ENCODE measurements at regions not wholly inside any gene's neighbourhood (a gene's known extent, or its start where the extent isn't known, plus 50 kb on each side); places are given as distances from the start of the nearest gene placed in this dataset.

DNA sequence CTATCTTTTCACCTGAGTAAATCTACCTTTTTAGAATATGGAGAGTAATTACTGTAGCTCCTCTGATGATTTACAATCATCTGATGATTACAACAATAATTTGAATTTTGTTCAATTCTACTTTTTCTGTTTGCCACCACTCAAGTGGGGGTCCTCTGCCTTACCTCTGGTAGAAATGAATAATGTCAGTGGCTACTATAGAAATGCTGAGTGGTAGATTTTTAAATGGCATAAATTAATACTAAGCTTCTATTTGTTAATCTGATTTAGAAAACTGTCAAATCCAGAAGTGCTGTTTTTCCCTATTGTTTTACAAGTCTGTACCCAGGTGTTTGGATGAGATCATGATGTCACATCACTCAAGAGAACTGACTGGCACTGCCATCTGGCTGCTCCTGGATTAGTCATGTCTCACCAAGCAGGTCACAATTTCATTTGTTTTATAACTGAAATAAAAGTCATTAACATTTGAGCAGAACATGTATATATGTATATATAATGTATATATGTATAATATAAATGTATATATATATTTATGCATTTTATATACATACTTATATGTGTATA, 494.8 kb downstream of the TBC1D4 start:
- DNase-seq (ENCODE audit: extremely low read depth in 1 of 11, low read depth in 9 of 11, low spot score in 4 of 11) = no peak

DNA sequence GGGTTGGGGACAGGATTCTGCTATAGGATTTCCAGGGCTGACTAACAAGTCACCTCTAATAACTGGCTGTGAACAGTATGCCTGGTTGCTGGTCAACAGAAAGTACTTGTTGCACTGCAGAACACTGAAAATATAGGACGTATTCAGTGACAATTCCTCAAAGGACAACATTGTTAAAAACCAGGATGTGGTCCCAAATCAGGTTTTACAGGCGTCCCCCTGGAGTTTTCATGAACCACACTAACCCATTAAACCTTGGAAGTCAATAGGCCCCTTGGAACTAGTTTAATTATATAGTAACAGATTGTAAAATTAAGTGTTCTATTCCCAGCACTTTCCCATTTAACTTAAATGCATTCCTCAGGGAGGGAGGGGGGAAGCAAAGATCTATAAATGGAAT, 495.4 kb downstream of the TBC1D4 start:
- no peak for DNase-seq (ENCODE audit: extremely low read depth in 1 of 11, low read depth in 9 of 11, low spot score in 4 of 11)

DNA sequence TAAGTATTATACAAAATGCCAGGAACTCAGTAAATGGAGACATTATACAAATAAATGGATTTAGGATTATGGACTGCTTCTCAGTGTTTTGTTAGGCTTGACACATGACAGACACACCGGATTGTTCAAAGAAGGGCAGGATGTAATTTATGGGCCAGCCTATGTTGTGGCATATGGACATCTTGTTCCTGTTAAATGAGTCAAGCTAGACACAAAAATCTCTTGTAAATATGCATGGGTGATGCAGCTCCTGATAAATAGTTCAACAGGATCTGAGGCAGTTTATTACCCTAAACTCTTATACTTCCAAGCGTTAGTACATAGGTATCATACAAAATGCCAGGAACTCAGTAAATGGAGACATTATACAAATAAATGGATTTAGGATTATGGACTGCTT, 502.3 kb downstream of the TBC1D4 start:
- no peak for DNase-seq (ENCODE audit: extremely low read depth in 1 of 11, low read depth in 9 of 11, low spot score in 4 of 11)

DNA sequence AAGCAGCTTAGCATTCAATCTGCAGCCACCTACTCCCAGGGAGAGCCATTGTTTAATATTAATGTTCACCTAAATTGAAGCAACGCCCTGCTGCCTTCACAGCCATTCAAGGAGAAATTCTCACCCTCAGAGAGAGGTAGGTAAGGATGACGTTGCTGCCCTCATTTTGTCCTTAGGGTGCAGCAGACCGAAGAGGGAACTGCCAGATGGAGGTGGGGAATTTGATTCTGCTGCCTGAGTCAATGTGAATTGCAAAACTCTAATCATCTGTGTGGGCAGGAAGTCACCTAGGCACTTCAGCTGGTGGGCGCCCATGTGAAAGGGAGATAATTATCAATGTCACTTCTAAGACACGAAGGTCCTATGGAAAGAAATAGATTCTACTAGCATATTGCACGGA, 503.4 kb downstream of the TBC1D4 start:
- DNase-seq (ENCODE audit: extremely low read depth in 1 of 11, low read depth in 9 of 11, low spot score in 4 of 11) = peak in 4 of 11 donors; percentile 8 to 26 (median 24)

DNA sequence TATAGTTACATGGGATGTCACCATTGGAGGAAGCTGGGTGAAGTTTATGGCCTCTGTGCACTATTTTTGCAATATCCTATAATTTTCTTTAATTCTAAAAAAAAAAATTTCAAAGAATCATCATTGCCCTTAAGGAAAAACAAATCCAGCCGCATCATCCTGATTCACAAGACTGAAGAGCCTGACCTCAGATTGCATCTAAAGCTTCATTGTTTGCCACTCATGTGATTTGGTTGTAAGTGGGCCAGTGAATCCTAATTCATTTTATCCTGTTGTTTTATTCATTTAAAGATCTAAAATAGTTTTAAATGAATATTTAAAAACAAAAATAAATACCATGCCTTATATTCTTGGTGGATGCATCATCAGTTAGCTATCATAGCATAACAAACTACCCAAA, 504.5 kb downstream of the TBC1D4 start:
- no peak for DNase-seq (ENCODE audit: extremely low read depth in 1 of 11, low read depth in 9 of 11, low spot score in 4 of 11)

DNA sequence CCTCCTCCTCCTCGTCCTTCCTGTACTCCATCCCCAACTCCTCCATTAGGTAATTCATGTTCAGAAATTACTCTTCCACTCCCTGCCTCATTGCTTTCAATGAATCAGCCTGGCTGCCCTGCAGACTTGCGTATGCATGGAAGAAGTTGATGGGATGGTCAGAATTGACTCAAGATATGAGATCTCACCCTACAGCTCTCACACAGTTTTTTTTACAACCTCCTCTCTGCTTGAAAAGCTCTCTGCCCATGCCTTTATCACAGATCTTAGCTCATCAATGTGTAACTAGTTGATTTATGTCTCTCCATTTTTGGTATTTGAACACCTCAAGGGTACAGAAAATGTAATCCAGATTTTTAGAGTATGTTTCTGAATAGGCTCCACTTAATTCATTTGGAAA, 506.9 kb downstream of the TBC1D4 start:
- no peak for DNase-seq (ENCODE audit: extremely low read depth in 1 of 11, low read depth in 9 of 11, low spot score in 4 of 11)

DNA sequence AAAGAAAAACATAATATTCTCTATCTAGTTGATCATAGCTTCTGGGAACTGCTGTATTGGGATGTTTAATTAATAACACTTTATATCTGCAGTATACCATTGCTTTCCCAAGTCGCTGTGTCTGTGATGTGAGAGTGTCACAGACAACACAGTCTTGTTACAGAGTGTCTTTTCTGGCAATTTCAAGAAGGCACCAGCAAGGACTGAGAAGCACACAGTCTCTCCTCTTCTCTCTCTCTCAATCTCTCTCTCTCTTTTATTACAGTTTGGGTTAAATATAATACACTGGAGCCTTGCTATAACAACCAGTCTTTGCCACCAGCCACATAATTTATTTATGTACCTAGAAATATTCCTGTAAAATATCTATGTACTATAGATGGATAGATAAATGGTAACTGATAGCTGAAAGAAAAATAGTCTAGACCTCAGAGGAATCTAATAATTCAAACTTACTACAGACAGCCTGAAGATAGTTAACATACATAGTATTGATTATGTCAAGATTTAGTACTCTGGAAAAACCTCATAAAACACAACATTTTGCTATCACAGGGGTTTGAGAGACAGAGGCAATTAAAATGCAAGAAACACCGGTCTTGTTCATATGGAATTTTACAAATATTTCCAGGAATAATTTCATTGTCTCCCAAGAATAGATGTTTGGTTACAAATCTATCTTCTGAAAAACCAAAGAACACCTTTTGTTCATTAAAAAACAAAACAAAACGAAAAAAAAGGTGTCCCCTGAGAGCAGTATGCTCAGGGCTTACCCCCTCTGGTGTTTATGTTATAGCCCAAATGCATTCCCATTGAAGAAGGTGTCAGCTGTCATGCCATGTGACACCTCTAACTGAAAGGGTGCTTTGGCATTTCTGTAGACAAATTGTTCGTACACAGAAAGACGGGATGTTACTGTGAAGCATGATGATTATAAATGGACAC, 507.8 kb downstream of the TBC1D4 start:
- DNase-seq (ENCODE audit: extremely low read depth in 1 of 11, low read depth in 9 of 11, low spot score in 4 of 11) = no peak

DNA sequence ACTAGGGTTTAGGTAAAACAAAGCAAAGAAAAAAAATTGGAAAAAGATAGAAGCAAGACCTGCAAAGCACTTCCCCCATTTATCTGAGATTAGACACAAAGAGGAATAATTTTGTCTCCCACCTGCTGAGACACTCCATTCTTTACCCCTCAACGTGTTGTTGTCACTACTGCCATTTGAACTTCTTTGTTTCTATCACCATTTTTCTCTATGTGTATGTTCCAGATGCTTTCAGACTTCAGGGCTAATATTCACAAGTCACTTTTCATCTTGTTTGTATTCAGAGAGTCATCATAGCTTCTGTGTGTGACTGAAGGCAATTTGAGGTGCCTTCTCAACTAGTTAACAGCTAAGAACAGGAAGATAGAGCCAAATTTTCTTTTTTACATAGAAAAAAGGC, 512.5 kb downstream of the TBC1D4 start:
- DNase-seq (ENCODE audit: extremely low read depth in 1 of 11, low read depth in 9 of 11, low spot score in 4 of 11) = no peak

DNA sequence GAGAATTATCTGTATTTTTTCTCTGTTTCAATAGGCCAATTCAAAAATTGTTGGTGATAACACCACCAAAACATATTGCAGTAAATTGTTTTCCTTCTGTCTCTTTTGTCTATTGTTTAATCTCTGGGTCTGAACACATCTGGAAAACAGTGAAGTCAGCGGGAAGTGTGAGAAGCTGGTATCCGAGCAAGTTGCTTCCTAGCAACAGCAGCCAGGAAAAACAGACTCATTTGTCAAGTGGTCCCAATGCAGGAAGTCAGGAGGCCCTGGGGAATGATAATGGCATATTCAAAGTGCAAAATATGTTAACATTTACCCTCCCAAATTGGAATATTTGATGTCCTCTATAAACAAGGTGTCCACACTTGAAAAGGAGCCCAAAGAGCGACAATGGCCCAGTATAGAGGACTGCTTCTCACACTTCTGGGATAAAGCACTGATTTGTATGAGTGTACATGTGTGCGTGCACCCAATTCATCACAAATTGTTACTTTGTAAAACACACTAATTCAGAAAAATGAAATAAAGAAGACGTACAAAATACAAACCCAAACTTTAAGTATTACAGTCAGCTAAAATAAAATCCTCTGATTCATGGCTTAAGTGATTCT, 515.0 kb downstream of the TBC1D4 start:
- peak in 10 of 11 donors; percentile 22 to 60 (median 46) for DNase-seq (ENCODE audit: extremely low read depth in 1 of 11, low read depth in 9 of 11, low spot score in 4 of 11)

DNA sequence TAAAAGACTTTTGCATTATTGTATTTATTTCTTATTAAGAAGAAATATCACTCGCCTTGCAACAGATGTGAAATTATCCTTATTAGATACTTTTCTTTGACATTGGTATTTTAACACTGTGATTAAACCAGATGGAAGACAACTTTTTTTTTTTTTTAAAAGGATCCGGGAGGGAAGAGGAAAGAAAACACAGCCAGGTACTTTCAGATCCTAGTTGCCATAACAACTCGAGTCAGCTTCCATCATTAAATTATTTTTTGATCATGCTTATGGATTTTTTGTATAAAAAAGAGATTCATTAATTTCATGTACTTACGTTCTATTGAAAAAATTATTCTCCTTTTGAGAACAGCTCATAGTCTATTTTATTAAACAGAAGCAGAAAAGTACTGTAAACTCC, 515.7 kb downstream of the TBC1D4 start:
- no peak for DNase-seq (ENCODE audit: extremely low read depth in 1 of 11, low read depth in 9 of 11, low spot score in 4 of 11)

DNA sequence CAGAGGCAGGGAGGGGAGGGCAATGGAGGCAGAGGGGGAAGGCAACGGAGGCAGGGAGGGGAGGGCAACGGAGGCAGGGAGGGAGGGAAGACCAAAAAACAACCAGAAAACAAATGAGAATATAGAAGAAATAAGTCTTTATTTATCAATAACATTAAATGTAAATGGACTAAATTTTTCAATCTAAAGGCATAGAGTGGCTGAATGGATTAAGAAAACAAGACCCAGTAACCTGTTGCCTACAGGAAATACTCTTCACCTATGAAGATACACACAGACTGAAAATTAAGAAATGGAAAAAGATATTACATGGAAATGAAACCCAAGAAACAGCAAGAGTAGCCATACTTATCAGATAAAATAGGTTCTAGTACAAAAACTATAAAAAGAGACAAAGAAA, 536.3 kb downstream of the TBC1D4 start:
- DNase-seq (ENCODE audit: extremely low read depth in 1 of 11, low read depth in 9 of 11, low spot score in 4 of 11) = no peak

DNA sequence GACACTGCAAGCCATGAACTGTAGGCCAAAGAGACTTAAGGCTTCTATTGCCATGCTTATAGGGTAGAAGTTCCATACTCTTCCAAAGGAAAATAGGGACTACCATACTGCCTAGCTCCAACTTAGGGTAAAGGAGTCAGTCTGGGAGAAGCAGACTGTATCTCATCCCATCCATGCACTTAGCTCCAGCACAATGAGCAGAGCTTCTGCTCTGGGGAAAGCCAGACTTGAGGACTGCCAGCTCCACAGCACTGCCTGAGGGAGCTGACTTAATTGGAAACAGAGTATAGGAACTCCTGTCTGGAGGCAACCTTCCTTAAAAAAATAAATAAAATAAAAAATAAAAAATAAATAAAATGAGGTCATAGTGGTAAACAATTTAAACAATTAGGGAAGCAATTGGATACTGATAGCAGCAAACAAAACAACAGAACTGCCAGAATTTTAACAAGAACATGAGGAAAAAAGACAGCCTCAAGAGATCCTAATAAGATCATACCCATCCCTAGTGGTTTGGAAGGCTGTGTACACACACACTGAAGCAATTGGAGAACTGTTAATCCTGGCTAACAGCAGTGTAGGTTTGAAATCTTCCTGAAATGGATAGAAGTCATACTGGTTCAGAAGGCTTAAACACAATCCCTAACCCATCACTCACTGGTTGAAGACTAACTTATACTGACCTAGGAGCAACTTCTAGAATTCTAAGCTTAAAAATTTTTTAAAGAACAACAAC, 550.1 kb downstream of the TBC1D4 start:
- no peak for DNase-seq (ENCODE audit: extremely low read depth in 1 of 11, low read depth in 9 of 11, low spot score in 4 of 11)

DNA sequence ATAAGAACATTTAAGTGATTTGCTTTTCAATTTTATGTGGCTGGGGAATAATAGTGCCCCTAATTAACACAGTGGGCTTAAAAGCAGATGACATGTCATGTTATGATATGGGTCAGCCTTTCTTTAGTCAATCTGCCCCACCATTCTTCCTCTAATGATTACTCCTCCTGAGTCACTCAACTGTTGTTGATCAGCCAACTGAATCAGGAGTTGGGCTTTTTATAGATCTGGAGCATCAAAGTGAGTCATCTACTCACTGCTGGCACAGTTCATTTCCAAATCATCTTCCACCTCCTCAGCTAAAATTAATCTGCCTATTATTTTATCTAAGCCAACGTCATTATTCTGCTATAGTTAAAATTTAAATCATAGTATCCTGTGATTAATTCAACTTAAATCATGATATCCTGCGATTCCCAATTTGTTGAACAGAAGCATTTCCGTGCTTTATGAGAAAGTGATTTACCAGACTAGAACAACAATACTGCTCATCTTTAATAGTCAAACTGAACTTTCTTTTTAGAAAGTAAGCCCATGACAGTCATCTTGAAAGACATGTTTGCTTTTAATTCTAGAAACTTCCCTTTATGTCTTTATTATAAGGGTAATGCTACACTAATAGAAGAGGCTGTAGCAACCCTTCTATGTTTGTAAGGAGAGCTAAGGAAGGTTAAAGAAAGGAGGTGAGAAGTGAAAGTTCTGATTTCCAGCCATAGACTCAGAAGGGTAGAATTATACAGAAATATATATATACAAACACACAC, 551.4 kb downstream of the TBC1D4 start:
- no peak for DNase-seq (ENCODE audit: extremely low read depth in 1 of 11, low read depth in 9 of 11, low spot score in 4 of 11)

DNA sequence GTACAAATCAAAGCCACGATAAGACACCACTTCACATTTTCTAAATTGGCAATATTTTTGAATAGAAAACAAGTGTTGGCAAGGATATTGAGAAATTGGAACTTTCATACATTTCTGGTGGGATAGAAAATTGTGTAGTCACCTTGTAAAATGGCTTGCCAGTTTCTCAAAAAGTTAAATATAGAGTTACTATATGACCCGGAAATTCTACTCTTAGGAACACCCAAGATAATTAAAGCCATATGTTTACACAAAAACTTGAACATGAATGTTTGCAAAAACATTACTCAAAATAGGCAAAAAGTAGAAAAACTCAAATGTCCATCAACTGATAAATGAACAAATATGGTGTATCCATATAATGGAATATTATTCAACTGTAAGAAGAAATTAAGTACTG, 552.5 kb downstream of the TBC1D4 start:
- no peak for DNase-seq (ENCODE audit: extremely low read depth in 1 of 11, low read depth in 9 of 11, low spot score in 4 of 11)

DNA sequence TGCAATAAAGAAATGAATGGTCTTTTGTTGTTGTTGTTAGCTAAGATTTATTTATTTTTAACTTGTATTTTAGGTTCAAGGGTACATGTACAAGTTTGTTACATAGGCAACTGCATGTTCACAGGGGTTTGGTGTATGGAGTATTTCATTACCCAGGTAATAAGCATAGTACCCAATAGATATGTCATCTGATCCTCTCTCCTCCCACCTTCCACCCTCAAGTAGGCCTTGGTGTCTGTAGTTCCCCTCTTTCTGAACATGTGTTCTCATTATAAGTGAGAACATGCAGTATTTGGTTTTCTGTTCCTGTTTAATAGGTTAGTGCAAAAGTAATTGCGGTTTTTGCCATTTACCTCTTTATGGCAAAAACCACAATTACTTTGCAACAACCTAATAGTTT, 554.1 kb downstream of the TBC1D4 start:
- no peak for DNase-seq (ENCODE audit: extremely low read depth in 1 of 11, low read depth in 9 of 11, low spot score in 4 of 11)

DNA sequence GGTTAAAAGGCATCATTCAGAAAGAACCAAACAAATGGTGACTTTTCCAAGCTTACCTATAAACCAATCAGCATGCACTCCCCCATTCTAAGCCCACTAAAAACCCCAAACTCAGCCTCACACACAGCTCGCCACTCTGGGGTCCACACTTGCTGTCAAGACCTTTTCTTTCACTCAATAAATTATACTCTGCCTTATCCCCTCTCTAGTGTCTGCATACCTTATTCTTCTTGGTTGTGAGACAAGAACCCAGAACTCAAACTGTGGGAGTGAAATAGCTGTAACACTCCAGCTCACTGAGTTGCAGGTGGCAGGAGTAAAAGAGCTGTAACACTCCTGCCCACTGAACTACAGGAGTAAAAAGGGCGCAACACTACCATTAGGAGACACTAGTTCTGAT, 559.0 kb downstream of the TBC1D4 start:
- DNase-seq (ENCODE audit: extremely low read depth in 1 of 11, low read depth in 9 of 11, low spot score in 4 of 11) = no peak

DNA sequence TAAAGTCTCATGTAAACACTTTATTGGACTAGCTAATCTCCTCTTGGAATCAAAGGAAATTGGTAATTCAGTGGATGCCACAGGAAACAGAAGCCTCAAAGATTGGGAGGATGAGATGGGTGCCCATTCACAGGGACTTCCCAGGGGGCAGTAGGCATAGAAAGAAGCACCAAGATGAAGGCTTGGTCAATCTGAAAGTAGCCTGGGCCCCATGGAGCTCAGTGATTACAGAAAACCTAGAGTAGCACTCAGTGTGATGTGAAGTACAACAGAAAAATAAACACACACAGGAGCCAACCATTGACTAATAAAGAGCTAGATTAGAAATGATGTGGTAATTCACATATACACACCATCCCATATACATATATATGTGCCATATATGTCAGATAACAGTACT, 560.6 kb downstream of the TBC1D4 start:
- no peak for DNase-seq (ENCODE audit: extremely low read depth in 1 of 11, low read depth in 9 of 11, low spot score in 4 of 11)

DNA sequence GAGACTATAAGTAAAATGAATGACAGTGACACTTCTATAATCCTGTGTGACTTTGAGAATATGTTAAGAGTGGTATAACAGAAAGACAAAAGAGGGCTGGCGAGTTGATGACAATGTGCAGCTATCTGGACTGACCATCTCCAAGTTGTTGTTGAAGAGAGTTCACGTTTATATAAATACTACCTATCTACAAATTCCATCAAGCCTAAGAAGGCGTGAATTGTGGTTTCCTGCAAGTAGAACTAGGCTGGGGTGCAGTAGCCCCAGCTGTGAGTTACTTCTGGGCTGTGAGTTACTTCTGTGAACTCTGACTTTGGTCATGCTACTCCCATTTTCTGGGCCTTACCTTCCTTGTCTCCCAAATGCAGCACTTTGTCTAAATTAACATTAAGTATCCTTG, 561.0 kb downstream of the TBC1D4 start:
- DNase-seq (ENCODE audit: extremely low read depth in 1 of 11, low read depth in 9 of 11, low spot score in 4 of 11) = no peak

DNA sequence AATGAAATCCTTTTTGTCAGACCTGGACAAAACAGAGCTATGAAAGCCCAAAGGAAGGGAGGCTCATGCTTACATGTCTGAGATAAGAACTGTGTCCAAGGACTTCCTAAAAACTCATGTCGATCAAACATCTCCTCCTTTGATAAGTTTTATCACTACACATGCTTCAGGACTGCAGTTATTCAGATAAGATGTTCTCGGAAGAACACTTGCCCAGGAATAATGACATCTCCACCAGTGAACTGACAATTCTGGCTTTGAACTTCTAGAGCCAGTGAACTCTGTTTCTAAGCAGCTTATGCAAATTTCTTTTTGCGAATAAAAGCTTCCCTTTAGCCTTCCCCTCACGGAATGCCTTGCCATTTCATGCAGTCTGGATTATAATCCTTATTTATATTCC, 561.6 kb downstream of the TBC1D4 start:
- no peak for DNase-seq (ENCODE audit: extremely low read depth in 1 of 11, low read depth in 9 of 11, low spot score in 4 of 11)
